ENCODE measurements at regions not wholly inside any gene's neighbourhood (a gene's known extent, or its start where the extent isn't known, plus 50 kb on each side); places are given as distances from the start of the nearest gene placed in this dataset.

GRCh38 chr2:175490360-175490791, 308.9 kb upstream of the ATP5MC3 start:
- no peak for TF ChIP-seq ARNT (IDR thresholded peaks at IDR 0.05)
- no peak for TF ChIP-seq LEF1 (IDR thresholded peaks at IDR 0.05; ENCODE audit: borderline replicate concordance)
- TF ChIP-seq FOXK2 (IDR thresholded peaks at IDR 0.05), result no peak
- TF ChIP-seq L3MBTL2 (conservative IDR thresholded peaks at IDR 0.05), result no peak
- TF ChIP-seq TARDBP (IDR thresholded peaks at IDR 0.05), result no peak
- TF ChIP-seq ELF4 (IDR thresholded peaks at IDR 0.05), result no peak
- no peak for TF ChIP-seq FOXA1 (IDR thresholded peaks at IDR 0.05)
- POLR2A ChIA-PET, result no interaction called here
- CTCF ChIA-PET, result interaction anchor here (0.7 to 0.8 kb wide), 2 partner anchors 15 to 42 kb away, joined by 3 to 5 read pairs; no protein-coding TSS in a partner anchor
- no peak for DNase-seq (ENCODE audit: extremely low spot score)

- TF ChIP-seq L3MBTL2 (conservative IDR thresholded peaks at IDR 0.05) (no peak), CTBP1 (IDR thresholded peaks at IDR 0.05; ENCODE audit: borderline replicate concordance) (no peak), FOXA1 (IDR thresholded peaks at IDR 0.05) (no peak), FOXM1 (IDR thresholded peaks at IDR 0.05; ENCODE audit: borderline replicate concordance) (no peak), LEF1 (IDR thresholded peaks at IDR 0.05; ENCODE audit: borderline replicate concordance) (no peak), SUZ12 (IDR thresholded peaks at IDR 0.05) (no peak), ARNT (IDR thresholded peaks at IDR 0.05) (no peak), TARDBP (IDR thresholded peaks at IDR 0.05) (no peak), HDGF (IDR thresholded peaks at IDR 0.05; ENCODE audit: borderline replicate concordance) (no peak), ZNF384 (IDR thresholded peaks at IDR 0.05) (no peak), BHLHE40 (IDR thresholded peaks at IDR 0.05; ENCODE audit: borderline replicate concordance) (no peak), PKNOX1 (IDR thresholded peaks at IDR 0.05) (no peak), NFRKB (IDR thresholded peaks at IDR 0.05) (no peak), SP1 (IDR thresholded peaks at IDR 0.05) (no peak), ELF4 (IDR thresholded peaks at IDR 0.05) (no peak)
- ChIA-PET CTCF (no interaction called here), POLR2A (no interaction called here)
- no peak for DNase-seq (ENCODE audit: extremely low spot score)
Measured at GRCh38 chr2:175478096-175478768, 296.7 kb upstream of the ATP5MC3 start.

GRCh38 chr2:175476948-175477347, 295.4 kb upstream of the ATP5MC3 start:
- DNase-seq (ENCODE audit: extremely low spot score), result no peak
- TF ChIP-seq SUZ12 (IDR thresholded peaks at IDR 0.05) (no peak), NFRKB (IDR thresholded peaks at IDR 0.05) (no peak), BHLHE40 (IDR thresholded peaks at IDR 0.05; ENCODE audit: borderline replicate concordance) (no peak), FOXM1 (IDR thresholded peaks at IDR 0.05; ENCODE audit: borderline replicate concordance) (no peak), ZNF384 (IDR thresholded peaks at IDR 0.05) (no peak), ELF4 (IDR thresholded peaks at IDR 0.05) (no peak), HDGF (IDR thresholded peaks at IDR 0.05; ENCODE audit: borderline replicate concordance) (no peak), CTBP1 (IDR thresholded peaks at IDR 0.05; ENCODE audit: borderline replicate concordance) (no peak), FOXA1 (IDR thresholded peaks at IDR 0.05) (no peak), ARNT (IDR thresholded peaks at IDR 0.05) (no peak), PKNOX1 (IDR thresholded peaks at IDR 0.05) (no peak), L3MBTL2 (conservative IDR thresholded peaks at IDR 0.05) (no peak), LEF1 (IDR thresholded peaks at IDR 0.05; ENCODE audit: borderline replicate concordance) (no peak), TARDBP (IDR thresholded peaks at IDR 0.05) (no peak), FOXK2 (IDR thresholded peaks at IDR 0.05) (no peak), SP1 (IDR thresholded peaks at IDR 0.05) (no peak)
- POLR2A ChIA-PET, result no interaction called here
- CTCF ChIA-PET, result no interaction called here

- CTCF ChIA-PET, result no interaction called here
- POLR2A ChIA-PET, result no interaction called here
- no peak for TF ChIP-seq L3MBTL2 (conservative IDR thresholded peaks at IDR 0.05)
- TF ChIP-seq ARNT (IDR thresholded peaks at IDR 0.05), result no peak
- no peak for TF ChIP-seq ELF4 (IDR thresholded peaks at IDR 0.05)
- TF ChIP-seq CTBP1 (IDR thresholded peaks at IDR 0.05; ENCODE audit: borderline replicate concordance), result no peak
- TF ChIP-seq PKNOX1 (IDR thresholded peaks at IDR 0.05), result no peak
- TF ChIP-seq ZNF384 (IDR thresholded peaks at IDR 0.05), result no peak
- no peak for TF ChIP-seq NFRKB (IDR thresholded peaks at IDR 0.05)
- TF ChIP-seq HDGF (IDR thresholded peaks at IDR 0.05; ENCODE audit: borderline replicate concordance), result no peak
- TF ChIP-seq TARDBP (IDR thresholded peaks at IDR 0.05), result no peak
- no peak for TF ChIP-seq FOXM1 (IDR thresholded peaks at IDR 0.05; ENCODE audit: borderline replicate concordance)
- TF ChIP-seq SUZ12 (IDR thresholded peaks at IDR 0.05), result no peak
- TF ChIP-seq LEF1 (IDR thresholded peaks at IDR 0.05; ENCODE audit: borderline replicate concordance), result no peak
- no peak for TF ChIP-seq FOXA1 (IDR thresholded peaks at IDR 0.05)
- TF ChIP-seq BHLHE40 (IDR thresholded peaks at IDR 0.05; ENCODE audit: borderline replicate concordance), result no peak
- no peak for TF ChIP-seq FOXK2 (IDR thresholded peaks at IDR 0.05)
- no peak for TF ChIP-seq SP1 (IDR thresholded peaks at IDR 0.05)
- DNase-seq (ENCODE audit: extremely low spot score), result no peak
Measured at GRCh38 chr2:175476374-175476773, 294.9 kb upstream of the ATP5MC3 start.

- POLR2A ChIA-PET, result no interaction called here
- CTCF ChIA-PET, result interaction anchor here (0.6 kb wide), 1 partner anchor 15 kb away, joined by 3 read pairs; no protein-coding TSS in a partner anchor
Measured at GRCh38 chr2:175475130-175475529, 293.6 kb upstream of the ATP5MC3 start.

More at GRCh38 chr2:175475130-175475529, 293.6 kb upstream of the ATP5MC3 start:
- DNase-seq (ENCODE audit: extremely low spot score), result no peak
- TF ChIP-seq BHLHE40 (IDR thresholded peaks at IDR 0.05; ENCODE audit: borderline replicate concordance), result no peak
- TF ChIP-seq ZNF384 (IDR thresholded peaks at IDR 0.05), result no peak
- no peak for TF ChIP-seq ARNT (IDR thresholded peaks at IDR 0.05)
- TF ChIP-seq FOXK2 (IDR thresholded peaks at IDR 0.05), result no peak
- TF ChIP-seq NFRKB (IDR thresholded peaks at IDR 0.05), result no peak
- no peak for TF ChIP-seq PKNOX1 (IDR thresholded peaks at IDR 0.05)
- no peak for TF ChIP-seq ELF4 (IDR thresholded peaks at IDR 0.05)
- TF ChIP-seq CTBP1 (IDR thresholded peaks at IDR 0.05; ENCODE audit: borderline replicate concordance), result no peak
- no peak for TF ChIP-seq HDGF (IDR thresholded peaks at IDR 0.05; ENCODE audit: borderline replicate concordance)
- no peak for TF ChIP-seq FOXA1 (IDR thresholded peaks at IDR 0.05)
